GM21528 (cell line): ENCODE measurements at regions not wholly inside any gene's neighbourhood (a gene's known extent, or its start where the extent isn't known, plus 50 kb on each side); places are given as distances from the start of the nearest gene placed in this dataset.
"Not testable (repeated sequence)": the region's sequence is repeated elsewhere in the genome, so short reads cannot be mapped to it uniquely, and the experiment has no call there.

Experiments used
- ATAC-seq: cut with Tn5 transposase; IDR thresholded peaks from one replicate; pipeline ENCODE4 v1.9.1; 2021; ENCODE audit warnings: mild to moderate bottlenecking, moderate library complexity; ENCODE audit not compliant: unreplicated experiment, low FRiP score

DNA sequence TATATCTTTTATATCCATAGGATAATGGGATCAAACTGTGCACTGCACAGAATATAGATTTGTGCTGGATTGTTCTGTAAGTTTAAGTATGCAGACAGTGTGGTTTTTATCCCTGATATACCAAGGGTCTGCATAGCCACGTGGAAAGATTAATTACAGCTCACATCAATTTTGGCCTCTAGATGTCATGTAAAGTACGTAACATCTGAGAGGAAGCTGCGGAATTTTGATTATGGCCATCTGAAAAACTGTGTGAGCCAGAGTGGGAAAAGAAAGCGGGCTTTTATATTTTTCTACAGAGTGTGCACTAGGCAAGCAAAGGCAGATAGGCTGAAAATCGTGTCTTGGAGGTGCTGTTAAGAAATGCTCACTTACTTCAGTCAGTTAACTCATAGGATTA is 562.7 kb downstream of the GBE1 start:
- no peak for ATAC-seq

GRCh38 chr3:81198216-81198615 is 563.2 kb downstream of the GBE1 start:
- ATAC-seq: no peak

- ATAC-seq: no peak
Measured at GRCh38 chr3:81197386-81197785, 564.1 kb downstream of the GBE1 start.

DNA sequence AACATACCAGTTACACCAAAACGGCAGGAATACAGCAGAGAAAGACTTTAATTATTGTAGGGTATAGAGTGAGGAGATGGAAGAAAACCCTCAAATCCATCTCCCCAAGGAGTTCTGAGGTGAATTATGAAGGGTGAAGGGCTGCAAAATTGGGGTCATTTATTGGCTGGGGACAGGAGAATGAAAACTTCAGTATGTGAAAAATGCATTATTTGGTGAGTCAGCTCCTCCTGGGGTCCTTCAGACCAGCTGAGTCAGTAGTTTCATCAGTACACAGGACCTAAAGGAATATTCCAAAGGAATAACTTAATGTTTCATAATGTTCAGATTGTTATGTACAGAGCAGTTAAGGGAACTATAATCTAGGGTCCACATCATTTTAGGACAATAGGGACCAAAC is 566.0 kb downstream of the GBE1 start:
- ATAC-seq: no peak

DNA sequence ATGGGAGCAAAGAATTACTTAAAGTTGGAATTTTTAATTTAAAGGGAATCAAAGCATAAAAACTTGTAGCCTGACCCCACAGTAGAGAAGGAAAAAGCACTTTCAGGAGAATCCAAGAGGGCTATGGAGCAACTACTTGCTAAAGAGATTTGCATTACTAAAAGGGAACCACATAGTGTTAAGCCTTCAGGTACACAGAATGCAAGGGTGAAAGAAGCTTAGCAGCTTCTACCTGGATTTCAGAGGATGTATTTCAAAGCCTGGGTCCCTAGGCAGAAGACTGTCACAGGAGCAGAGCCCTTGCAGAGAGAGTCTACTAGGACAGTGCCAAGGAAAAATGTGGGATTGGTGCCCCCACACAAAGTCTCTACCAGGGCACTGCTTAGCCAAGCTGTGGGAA is 575.0 kb downstream of the GBE1 start:
- no peak for ATAC-seq

- ATAC-seq: not testable (repeated sequence)
Measured at GRCh38 chr3:81182086-81182875, 579.2 kb downstream of the GBE1 start.

- no peak for ATAC-seq
Measured at GRCh38 chr3:81173514-81173913, 587.9 kb downstream of the GBE1 start.

DNA sequence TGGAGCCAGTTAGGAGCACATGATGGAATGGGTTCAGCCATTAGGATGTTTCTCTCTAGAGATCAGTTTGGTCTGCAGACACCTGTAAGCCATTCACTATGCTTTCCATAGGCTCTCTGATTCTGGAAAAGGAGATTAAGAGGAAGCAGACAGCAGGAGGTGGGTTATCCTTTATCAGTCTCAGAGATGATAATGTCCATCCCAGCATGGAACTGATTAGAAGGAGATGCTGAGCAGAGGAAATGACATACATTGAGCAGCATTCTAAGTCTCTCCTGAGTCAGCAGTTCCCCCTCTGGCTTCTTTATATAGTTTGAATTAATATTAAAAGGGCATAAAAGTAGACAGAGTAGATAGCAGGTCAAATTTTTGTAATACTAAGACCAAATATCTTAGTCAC is 591.1 kb downstream of the GBE1 start:
- ATAC-seq: no peak

GRCh38 chr3:81164806-81165205 is 596.6 kb downstream of the GBE1 start:
- ATAC-seq: no peak

GRCh38 chr3:81161851-81162250 is 599.6 kb downstream of the GBE1 start:
- ATAC-seq: no peak

DNA sequence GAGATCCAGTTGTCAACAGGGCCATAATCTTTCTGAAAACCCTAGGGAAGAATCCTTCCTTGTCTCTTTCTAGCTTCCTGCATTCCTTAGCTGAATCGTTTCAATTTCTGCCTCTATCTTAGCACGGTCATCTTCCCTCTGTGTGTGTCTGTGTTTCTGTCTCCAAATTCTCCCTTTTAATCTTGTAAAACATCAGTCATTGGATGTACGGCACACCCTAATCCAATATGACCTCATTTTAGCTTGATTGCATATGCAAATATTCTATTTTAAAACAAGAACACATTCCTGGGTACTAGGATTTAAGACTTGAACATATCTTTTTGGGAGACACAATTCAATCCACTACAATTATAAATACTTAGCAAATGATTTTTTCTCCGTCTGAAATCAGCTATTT is 600.3 kb downstream of the GBE1 start:
- ATAC-seq: no peak

GRCh38 chr3:81154611-81155143 is 606.8 kb downstream of the GBE1 start:
- ATAC-seq: no peak

DNA sequence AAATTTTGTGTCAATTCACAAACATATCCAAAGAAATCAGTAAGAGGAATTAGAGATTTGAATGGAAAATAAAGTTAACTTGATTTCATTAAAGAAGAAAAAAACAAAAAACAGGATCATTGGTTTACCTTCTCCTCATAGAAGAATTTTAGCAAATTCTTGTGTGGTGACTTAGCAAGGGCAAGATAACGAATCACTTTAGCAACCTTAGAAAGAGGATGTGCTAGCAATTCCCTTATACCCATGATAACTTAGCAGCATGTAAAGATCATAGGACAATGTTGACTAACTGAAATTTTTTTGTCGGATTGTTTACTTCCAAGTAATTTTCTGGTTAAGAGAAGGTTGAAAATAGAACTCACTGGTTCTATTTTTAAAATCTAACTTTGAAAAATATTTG is 609.3 kb downstream of the GBE1 start:
- ATAC-seq: no peak

DNA sequence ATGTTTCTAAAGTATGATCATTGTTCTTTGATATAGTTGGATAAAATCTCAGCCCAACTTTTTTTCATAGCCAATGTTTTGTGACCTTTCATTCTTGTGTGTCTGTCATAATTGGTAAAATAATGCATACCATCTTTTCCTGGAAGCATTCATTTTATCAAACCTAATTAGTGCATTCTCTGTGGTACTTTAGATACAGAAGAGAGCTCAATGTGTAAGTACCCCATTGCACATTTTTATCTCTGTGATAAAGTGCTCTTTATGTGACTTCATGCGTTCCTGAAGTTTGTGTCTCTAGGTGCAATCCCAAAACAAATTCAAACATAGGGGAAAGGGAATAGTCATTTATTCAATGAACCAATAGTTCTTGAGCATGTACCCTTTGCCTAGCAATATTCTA is 628.5 kb downstream of the GBE1 start:
- ATAC-seq: no peak

- no peak for ATAC-seq
Measured at GRCh38 chr3:81105789-81106488, 655.5 kb downstream of the GBE1 start.

DNA sequence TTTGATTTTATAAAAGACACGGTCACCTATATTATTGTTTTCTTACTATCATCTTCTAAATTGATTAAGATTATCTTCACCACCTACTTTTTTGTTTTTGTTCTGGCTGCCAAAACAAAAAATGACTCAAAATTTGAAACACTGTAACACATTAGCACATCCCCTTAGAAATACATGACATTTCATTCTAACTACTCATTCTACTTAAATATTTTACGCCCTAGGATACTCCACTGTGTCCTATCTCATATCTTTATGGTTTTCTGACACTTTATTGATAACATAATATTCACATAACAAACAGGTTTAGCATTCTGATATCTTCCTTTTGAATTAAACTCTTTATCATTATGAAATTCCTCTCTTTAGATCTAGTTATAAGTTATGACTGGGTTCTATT is 656.2 kb downstream of the GBE1 start:
- no peak for ATAC-seq

- ATAC-seq: no peak
Measured at GRCh38 chr3:81097889-81098288, 663.6 kb downstream of the GBE1 start.

- no peak for ATAC-seq
Measured at GRCh38 chr3:81095956-81096355, 665.5 kb downstream of the GBE1 start.

DNA sequence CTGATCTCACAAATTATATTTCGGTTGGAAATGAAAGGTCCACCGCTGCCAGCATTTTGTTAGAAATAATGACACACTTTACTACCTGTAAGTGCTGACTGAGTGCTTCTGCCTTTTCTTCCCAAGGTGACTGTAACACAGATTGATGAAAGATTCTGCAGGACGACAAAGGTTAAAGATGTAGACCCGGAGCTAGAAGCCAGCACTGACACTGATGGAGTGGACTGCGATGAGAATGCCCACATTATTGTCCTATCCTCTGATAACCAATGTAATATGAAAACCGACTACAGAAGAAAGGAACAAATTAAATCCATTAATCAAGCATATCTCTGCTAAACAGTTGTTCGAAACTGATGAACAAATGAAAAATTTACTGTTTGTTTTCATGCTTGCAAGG is 666.5 kb downstream of the GBE1 start:
- ATAC-seq: no peak

DNA sequence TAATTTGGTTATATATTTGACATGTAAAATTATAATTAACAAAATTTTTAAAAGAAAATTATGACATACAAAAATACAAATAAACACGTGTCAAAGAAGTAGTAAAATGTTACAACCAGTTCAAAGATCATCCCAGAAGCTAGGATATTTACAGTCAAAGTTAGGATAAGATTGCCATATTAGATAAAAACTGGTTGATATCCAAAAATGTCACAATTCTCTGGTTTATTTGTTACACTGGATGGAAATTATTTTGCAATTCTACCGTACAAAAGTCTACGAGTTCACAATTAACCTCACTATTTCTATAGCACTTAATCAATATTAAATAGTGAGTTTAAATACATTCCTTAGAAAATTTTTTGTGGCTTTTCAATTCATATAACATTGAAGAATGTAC is 673.8 kb downstream of the GBE1 start:
- no peak for ATAC-seq

- ATAC-seq: no peak
Measured at GRCh38 chr3:81086348-81086747, 675.1 kb downstream of the GBE1 start.

DNA sequence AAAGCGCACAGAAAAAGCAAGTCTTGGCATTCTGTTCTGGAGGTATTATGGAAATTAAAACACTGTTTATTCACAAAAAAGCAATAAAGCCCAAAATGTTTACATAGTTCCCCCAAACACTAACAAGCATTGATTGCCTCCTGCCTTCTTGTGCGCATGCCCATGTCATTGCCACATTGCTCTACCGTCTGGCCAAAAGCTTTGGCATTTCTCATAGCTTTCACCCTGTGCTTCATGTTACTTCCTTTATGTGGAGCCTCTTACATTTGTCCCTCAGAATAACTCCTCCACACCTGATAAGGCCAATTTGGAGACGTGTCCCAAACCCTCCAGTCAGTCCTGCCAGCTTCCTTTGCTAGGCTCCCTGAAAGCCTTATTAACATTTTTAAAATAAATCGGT is 680.8 kb downstream of the GBE1 start:
- ATAC-seq: no peak
